ENCODE measurements at regions not wholly inside any gene's neighbourhood (a gene's known extent, or its start where the extent isn't known, plus 50 kb on each side); places are given as distances from the start of the nearest gene placed in this dataset.

- TF ChIP-seq CTCF (IDR thresholded peaks at IDR 0.05; ENCODE audit: borderline replicate concordance, extremely low read depth, low read length, poor library complexity, severe bottlenecking) (no peak), EZH2 (IDR thresholded peaks at IDR 0.05; ENCODE audit: borderline replicate concordance, low read depth, low read length, severe bottlenecking) (no peak)
Observed at GRCh38 chr4:156495836-156496235, 475.8 kb downstream of the PDGFC start.
